ENCODE measurements at regions not wholly inside any gene's neighbourhood (a gene's known extent, or its start where the extent isn't known, plus 50 kb on each side); places are given as distances from the start of the nearest gene placed in this dataset.

DNA sequence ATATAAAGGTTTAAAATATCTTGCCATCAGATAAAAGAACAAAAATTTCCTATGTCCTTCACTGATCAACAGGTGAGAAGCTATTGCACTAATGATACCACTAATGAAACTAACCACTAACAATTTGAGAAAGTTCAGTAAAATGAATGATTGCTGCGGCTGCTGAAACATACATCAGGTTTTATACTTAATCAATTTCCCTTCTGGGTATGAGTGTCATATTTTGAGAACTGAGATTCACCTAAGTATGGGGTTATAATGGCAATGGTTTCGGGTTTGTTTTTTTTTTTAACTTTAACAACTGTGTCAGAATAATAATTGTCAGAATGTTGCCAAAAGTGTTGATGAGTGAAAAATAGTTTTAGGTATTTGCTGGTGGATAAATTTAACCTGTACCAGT lies 151.3 kb upstream of the SLC39A10 start:
- Histone ChIP-seq H3K27ac (no peak overlapping the region), H3K4me3 (no peak overlapping the region), H3K36me3 (no peaks in the 10 kb centered on the region), H3K27me3 (no peaks in the 10 kb centered on the region), H3K4me1 (no peaks in the 10 kb centered on the region), H3K9me3 (no peaks in the 10 kb centered on the region)
- DNase-seq (no peak), ATAC-seq (no peak)
- TF ChIP-seq, protein P1, sequence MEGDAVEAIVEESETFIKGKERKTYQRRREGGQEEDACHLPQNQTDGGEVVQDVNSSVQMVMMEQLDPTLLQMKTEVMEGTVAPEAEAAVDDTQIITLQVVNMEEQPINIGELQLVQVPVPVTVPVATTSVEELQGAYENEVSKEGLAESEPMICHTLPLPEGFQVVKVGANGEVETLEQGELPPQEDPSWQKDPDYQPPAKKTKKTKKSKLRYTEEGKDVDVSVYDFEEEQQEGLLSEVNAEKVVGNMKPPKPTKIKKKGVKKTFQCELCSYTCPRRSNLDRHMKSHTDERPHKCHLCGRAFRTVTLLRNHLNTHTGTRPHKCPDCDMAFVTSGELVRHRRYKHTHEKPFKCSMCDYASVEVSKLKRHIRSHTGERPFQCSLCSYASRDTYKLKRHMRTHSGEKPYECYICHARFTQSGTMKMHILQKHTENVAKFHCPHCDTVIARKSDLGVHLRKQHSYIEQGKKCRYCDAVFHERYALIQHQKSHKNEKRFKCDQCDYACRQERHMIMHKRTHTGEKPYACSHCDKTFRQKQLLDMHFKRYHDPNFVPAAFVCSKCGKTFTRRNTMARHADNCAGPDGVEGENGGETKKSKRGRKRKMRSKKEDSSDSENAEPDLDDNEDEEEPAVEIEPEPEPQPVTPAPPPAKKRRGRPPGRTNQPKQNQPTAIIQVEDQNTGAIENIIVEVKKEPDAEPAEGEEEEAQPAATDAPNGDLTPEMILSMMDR (IDR thresholded peaks at IDR 0.05 in 4 of 5, conservative IDR thresholded peaks at IDR 0.05 in 1 of 5): no peak
- TF ChIP-seq POLR2A (IDR thresholded peaks at IDR 0.05): no peak
- intact Hi-C loops (cut with DNase I; ENCODE audit: low total_unique reads): no loop called here
- in situ Hi-C loops (cut with MboI; ENCODE audit: low sequenced_read_pairs in 4 of 4): no loop called here

DNA sequence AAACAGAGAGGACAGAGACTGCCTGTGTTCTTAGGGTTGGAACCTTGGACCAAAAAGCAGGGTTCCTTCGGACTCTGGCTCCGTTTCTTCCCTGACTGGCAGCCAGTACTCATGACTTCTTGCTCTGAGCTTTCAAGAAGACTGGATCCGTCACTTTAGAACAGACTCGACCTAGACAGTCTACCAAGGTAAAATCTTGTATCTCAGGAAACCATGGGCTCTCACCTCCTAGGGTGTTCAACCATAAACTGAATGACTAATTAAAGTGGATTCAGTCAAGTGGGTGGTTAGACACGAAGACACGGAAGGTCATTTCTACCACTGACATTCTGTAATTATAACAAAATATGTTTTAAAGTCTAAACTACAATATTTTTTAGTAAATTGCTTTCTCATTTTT lies 153.8 kb upstream of the SLC39A10 start:
- no peaks in the 10 kb centered on the region for H3K36me3 ChIP-seq
- in situ Hi-C loops (cut with MboI; ENCODE audit: low sequenced_read_pairs in 4 of 4): no loop called here
- no peak overlapping the region for H3K4me3 ChIP-seq
- H3K4me1 ChIP-seq: no peaks in the 10 kb centered on the region
- H3K9me3 ChIP-seq: no peaks in the 10 kb centered on the region
- H3K27ac ChIP-seq: no peak overlapping the region
- no peak for DNase-seq
- TF ChIP-seq, protein P1 (IDR thresholded peaks at IDR 0.05 in 4 of 5, conservative IDR thresholded peaks at IDR 0.05 in 1 of 5): no peak
- no peak for TF ChIP-seq POLR2A (IDR thresholded peaks at IDR 0.05)
- intact Hi-C loops (cut with DNase I; ENCODE audit: low total_unique reads): no loop called here
- H3K27me3 ChIP-seq: no peaks in the 10 kb centered on the region
- no peak for ATAC-seq

DNA sequence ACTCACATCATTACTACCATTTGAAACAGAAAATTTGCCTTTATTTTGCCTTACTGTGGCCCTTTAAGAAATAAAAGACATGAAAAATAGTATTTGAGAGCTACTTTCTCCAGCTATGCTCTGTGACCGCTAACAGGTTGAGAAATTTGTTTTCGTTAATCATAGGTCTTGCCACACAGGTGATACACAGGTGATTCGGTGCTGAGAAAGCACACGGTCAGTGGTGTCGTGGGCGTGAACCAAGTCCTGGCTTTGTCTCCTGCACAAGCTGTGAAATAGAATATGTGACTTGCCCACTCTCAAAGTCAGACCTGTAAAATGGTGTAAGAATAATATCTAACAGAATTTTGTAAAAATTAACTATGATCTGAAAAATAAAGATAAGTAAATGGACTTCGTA lies 155.3 kb upstream of the SLC39A10 start:
- Histone ChIP-seq H3K27ac (no peak overlapping the region), H3K27me3 (no peaks in the 10 kb centered on the region), H3K36me3 (no peaks in the 10 kb centered on the region), H3K9me3 (no peaks in the 10 kb centered on the region), H3K4me3 (no peak overlapping the region), H3K4me1 (no peaks in the 10 kb centered on the region)
- intact Hi-C loops (cut with DNase I; ENCODE audit: low total_unique reads): no loop called here
- TF ChIP-seq, protein P1 (IDR thresholded peaks at IDR 0.05 in 4 of 5, conservative IDR thresholded peaks at IDR 0.05 in 1 of 5): no peak
- no peak for TF ChIP-seq POLR2A (IDR thresholded peaks at IDR 0.05)
- ATAC-seq (no peak), DNase-seq (no peak)
- in situ Hi-C loops (cut with MboI; ENCODE audit: low sequenced_read_pairs in 4 of 4): no loop called here

DNA sequence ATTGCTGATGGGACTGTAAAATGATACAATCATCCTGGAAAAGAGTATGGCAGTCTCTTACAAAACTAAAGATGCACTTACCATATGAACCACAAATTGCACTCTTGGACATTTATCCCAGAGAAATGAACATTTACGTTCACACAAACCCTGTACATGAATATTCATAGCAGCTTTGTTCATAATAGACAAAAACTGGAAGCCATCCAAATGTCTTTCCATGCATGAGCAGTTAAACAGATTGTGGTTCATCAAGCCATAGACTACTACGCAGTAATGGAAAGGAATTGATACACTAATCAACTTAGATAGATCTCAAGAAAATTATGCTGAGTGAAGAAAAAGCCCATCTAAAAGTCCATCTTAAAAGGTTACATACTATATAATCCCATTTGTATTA lies 156.1 kb upstream of the SLC39A10 start:
- in situ Hi-C loops (cut with MboI; ENCODE audit: low sequenced_read_pairs in 4 of 4) (no loop called here), intact Hi-C loops (cut with DNase I; ENCODE audit: low total_unique reads) (no loop called here)
- no peak for DNase-seq
- no peak for ATAC-seq
- H3K4me1 ChIP-seq: no peaks in the 10 kb centered on the region
- no peaks in the 10 kb centered on the region for H3K27me3 ChIP-seq
- no peaks in the 10 kb centered on the region for H3K36me3 ChIP-seq
- no peak overlapping the region for H3K4me3 ChIP-seq
- no peaks in the 10 kb centered on the region for H3K9me3 ChIP-seq
- TF ChIP-seq, protein P1 (IDR thresholded peaks at IDR 0.05 in 4 of 5, conservative IDR thresholded peaks at IDR 0.05 in 1 of 5): no peak
- no peak for TF ChIP-seq POLR2A (IDR thresholded peaks at IDR 0.05)
- no peak overlapping the region for H3K27ac ChIP-seq

DNA sequence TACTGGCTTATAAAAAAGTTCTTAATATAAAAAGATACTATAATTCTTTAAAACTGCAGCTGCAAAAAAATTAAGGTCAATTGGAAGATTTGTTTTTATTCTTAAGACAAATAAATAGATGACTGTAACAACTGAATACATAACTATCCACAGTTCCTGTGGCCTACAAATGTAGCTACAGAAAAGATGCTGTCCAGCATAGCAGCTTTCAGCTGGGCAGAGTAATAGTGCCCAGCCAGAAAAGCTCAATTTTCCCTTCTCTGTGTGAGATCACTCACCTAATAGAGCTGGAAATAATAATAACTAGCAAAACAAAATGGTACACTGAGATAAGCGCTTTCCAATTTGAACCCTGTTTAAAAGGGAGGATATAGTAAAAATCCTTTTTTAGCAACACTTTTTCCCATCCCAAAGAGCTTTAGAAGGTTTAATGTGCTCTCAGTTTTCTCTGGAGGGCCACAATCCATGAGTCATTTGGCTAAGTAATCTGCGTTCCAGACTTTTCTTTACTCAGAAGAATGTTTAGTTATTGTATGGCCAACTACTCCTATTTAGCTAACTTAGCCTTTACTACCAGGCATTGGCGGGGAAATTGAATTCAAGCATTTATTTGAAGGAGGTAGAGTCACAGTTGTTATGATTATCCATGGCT lies 158.1 kb upstream of the SLC39A10 start:
- in situ Hi-C loops (cut with MboI; ENCODE audit: low sequenced_read_pairs in 4 of 4): no loop called here
- Histone ChIP-seq H3K4me3 (no peak overlapping the region), H3K4me1 (no peaks in the 10 kb centered on the region), H3K36me3 (no peaks in the 10 kb centered on the region), H3K9me3 (no peaks in the 10 kb centered on the region), H3K27me3 (no peaks in the 10 kb centered on the region), H3K27ac (no peak overlapping the region)
- no peak for TF ChIP-seq POLR2A (IDR thresholded peaks at IDR 0.05)
- TF ChIP-seq, protein P1 (IDR thresholded peaks at IDR 0.05 in 4 of 5, conservative IDR thresholded peaks at IDR 0.05 in 1 of 5): no peak
- DNase-seq: no peak
- ATAC-seq: no peak
- intact Hi-C loops (cut with DNase I; ENCODE audit: low total_unique reads): loop anchor here (5.0 kb wide), 1 partner anchor 158 kb away; the partner anchor contains the start of gene SLC39A10
